ENCODE measurements at regions not wholly inside any gene's neighbourhood (a gene's known extent, or its start where the extent isn't known, plus 50 kb on each side); places are given as distances from the start of the nearest gene placed in this dataset.

GRCh38 chr21:38643404-38644023, 145.2 kb upstream of the ERG start:
- Histone ChIP-seq H2AFZ (ENCODE audit: low read length) (no peak overlapping the region), H3K27ac (ENCODE audit: low read length) (no peak overlapping the region), H3K9me2 (replicated peaks; ENCODE audit: insufficient read depth, low read length) (no peaks in the 10 kb centered on the region), H3K4me3 (ENCODE audit: low read length) (no peak overlapping the region), H3K9ac (ENCODE audit: low read length) (no peak overlapping the region), H3K4me1 (ENCODE audit: low read length) (no peaks in the 10 kb centered on the region), H3K4me2 (ENCODE audit: low read depth, low read length) (no peak overlapping the region), H3K27me3 (replicated peaks; ENCODE audit: insufficient read depth, low read length) (no peaks in the 10 kb centered on the region), H3K79me2 (ENCODE audit: low read length) (no peaks in the 10 kb centered on the region), H3F3A (ENCODE audit: insufficient read depth, low read length) (no peaks in the 10 kb centered on the region), H4K20me1 (ENCODE audit: insufficient read depth, low read length) (no peaks in the 10 kb centered on the region), H3K9me3 (replicated peaks; ENCODE audit: insufficient read depth, low read length) (no peaks in the 10 kb centered on the region), H3K36me3 (replicated peaks; ENCODE audit: insufficient read depth, low read length) (no peaks in the 10 kb centered on the region)
- TF ChIP-seq EZH2 (optimal IDR thresholded peaks at IDR 0.05; ENCODE audit: low read depth, low read length) (no peak), EZH2phosphoT487 (IDR thresholded peaks at IDR 0.05; ENCODE audit: low read length) (no peak), CTCF (IDR thresholded peaks at IDR 0.05; ENCODE audit: low read length) (no peak)
- DNase-seq: no peak

- Histone ChIP-seq H3K4me3 (ENCODE audit: low read length) (no peak overlapping the region), H3F3A (ENCODE audit: insufficient read depth, low read length) (no peaks in the 10 kb centered on the region), H3K9me2 (replicated peaks; ENCODE audit: insufficient read depth, low read length) (no peaks in the 10 kb centered on the region), H3K79me2 (ENCODE audit: low read length) (no peaks in the 10 kb centered on the region), H3K9me3 (replicated peaks; ENCODE audit: insufficient read depth, low read length) (no peaks in the 10 kb centered on the region), H3K27ac (ENCODE audit: low read length) (no peak overlapping the region), H3K9ac (ENCODE audit: low read length) (no peak overlapping the region), H3K36me3 (replicated peaks; ENCODE audit: insufficient read depth, low read length) (no peaks in the 10 kb centered on the region), H4K20me1 (ENCODE audit: insufficient read depth, low read length) (no peaks in the 10 kb centered on the region), H3K4me2 (ENCODE audit: low read depth, low read length) (no peak overlapping the region), H3K4me1 (ENCODE audit: low read length) (no peaks in the 10 kb centered on the region), H3K27me3 (replicated peaks; ENCODE audit: insufficient read depth, low read length) (no peaks in the 10 kb centered on the region), H2AFZ (ENCODE audit: low read length) (no peak overlapping the region)
- DNase-seq: no peak
- TF ChIP-seq CTCF (IDR thresholded peaks at IDR 0.05; ENCODE audit: low read length) (no peak), EZH2 (optimal IDR thresholded peaks at IDR 0.05; ENCODE audit: low read depth, low read length) (no peak), EZH2phosphoT487 (IDR thresholded peaks at IDR 0.05; ENCODE audit: low read length) (no peak)
Observed at GRCh38 chr21:38645282-38645681, 147.0 kb upstream of the ERG start.

GRCh38 chr21:38646213-38646837, 148.0 kb upstream of the ERG start:
- Histone ChIP-seq H3K36me3 (replicated peaks; ENCODE audit: insufficient read depth, low read length) (no peaks in the 10 kb centered on the region), H2AFZ (ENCODE audit: low read length) (no peak overlapping the region), H3K4me1 (ENCODE audit: low read length) (no peaks in the 10 kb centered on the region), H3F3A (ENCODE audit: insufficient read depth, low read length) (no peaks in the 10 kb centered on the region), H3K9me2 (replicated peaks; ENCODE audit: insufficient read depth, low read length) (no peaks in the 10 kb centered on the region), H3K4me3 (ENCODE audit: low read length) (no peak overlapping the region), H3K27ac (ENCODE audit: low read length) (no peak overlapping the region), H4K20me1 (ENCODE audit: insufficient read depth, low read length) (no peaks in the 10 kb centered on the region), H3K27me3 (replicated peaks; ENCODE audit: insufficient read depth, low read length) (no peaks in the 10 kb centered on the region), H3K4me2 (ENCODE audit: low read depth, low read length) (no peak overlapping the region), H3K9ac (ENCODE audit: low read length) (no peak overlapping the region), H3K9me3 (replicated peaks; ENCODE audit: insufficient read depth, low read length) (no peaks in the 10 kb centered on the region), H3K79me2 (ENCODE audit: low read length) (no peaks in the 10 kb centered on the region)
- TF ChIP-seq CTCF (IDR thresholded peaks at IDR 0.05; ENCODE audit: low read length) (no peak), EZH2phosphoT487 (IDR thresholded peaks at IDR 0.05; ENCODE audit: low read length) (no peak), EZH2 (optimal IDR thresholded peaks at IDR 0.05; ENCODE audit: low read depth, low read length) (no peak)
- DNase-seq: no peak

All from MM.1S (cell line).